Skeletal muscle satellite cell (primary cell): ENCODE measurements at regions not wholly inside any gene's neighbourhood (a gene's known extent, or its start where the extent isn't known, plus 50 kb on each side); places are given as distances from the start of the nearest gene placed in this dataset.
A peak's percentile ranks its signal among the peaks of the same experiment; 100 is the strongest.
"Not testable (repeated sequence)": the region's sequence is repeated elsewhere in the genome, so short reads cannot be mapped to it uniquely, and the experiment has no call there.

Source experiments
- H3K27me3 ChIP-seq: 2 replicates; pipeline ENCODE4 v1.7.0; 2013; ENCODE audit warnings: low read length; ENCODE audit not compliant: control insufficient read depth, insufficient read depth
- H3K36me3 ChIP-seq: 2 replicates; pipeline ENCODE4 v1.7.0; 2013; ENCODE audit warnings: mild to moderate bottlenecking, control low read depth, low read length; ENCODE audit not compliant: insufficient read depth
- H3K4me1 ChIP-seq: 2 replicates; pipeline ENCODE4 v1.7.0; 2013; ENCODE audit warnings: low read length; ENCODE audit not compliant: control insufficient read depth, insufficient read depth
- H3K4me2 ChIP-seq: 2 replicates; pipeline ENCODE4 v1.7.0; 2013; ENCODE audit warnings: mild to moderate bottlenecking, low read length
- H3K4me3 ChIP-seq: 2 replicates; pipeline ENCODE4 v1.7.0; 2013; ENCODE audit warnings: low read length
- H3K9ac ChIP-seq: 2 replicates; pipeline ENCODE4 v1.7.0; 2013; ENCODE audit warnings: mild to moderate bottlenecking, low read depth, low read length, moderate library complexity
- H3K9me3 ChIP-seq: replicated peaks from 2 replicates; pipeline ENCODE4 v1.7.0; 2013; ENCODE audit warnings: mild to moderate bottlenecking, control low read depth, low read length

GRCh38 chr6:6940031-6941025, 167.4 kb upstream of the RREB1 start:
- H3K4me3 ChIP-seq = no peak overlapping the region
- no peaks in the 10 kb centered on the region for H3K27me3 ChIP-seq
- H3K4me2 ChIP-seq = no peak overlapping the region
- no peaks in the 10 kb centered on the region for H3K36me3 ChIP-seq
- H3K9ac ChIP-seq = no peak overlapping the region
- peaks cover 10% of the 10 kb centered on the region for H3K4me1 ChIP-seq
- H3K9me3 ChIP-seq = no peaks in the 10 kb centered on the region

GRCh38 chr6:6941201-6941600, 166.6 kb upstream of the RREB1 start:
- Histone ChIP-seq H3K4me1 (peaks cover 10% of the 10 kb centered on the region), H3K9ac (no peak overlapping the region), H3K27me3 (no peaks in the 10 kb centered on the region), H3K4me3 (no peak overlapping the region), H3K9me3 (no peaks in the 10 kb centered on the region), H3K4me2 (no peak overlapping the region), H3K36me3 (no peaks in the 10 kb centered on the region)

DNA sequence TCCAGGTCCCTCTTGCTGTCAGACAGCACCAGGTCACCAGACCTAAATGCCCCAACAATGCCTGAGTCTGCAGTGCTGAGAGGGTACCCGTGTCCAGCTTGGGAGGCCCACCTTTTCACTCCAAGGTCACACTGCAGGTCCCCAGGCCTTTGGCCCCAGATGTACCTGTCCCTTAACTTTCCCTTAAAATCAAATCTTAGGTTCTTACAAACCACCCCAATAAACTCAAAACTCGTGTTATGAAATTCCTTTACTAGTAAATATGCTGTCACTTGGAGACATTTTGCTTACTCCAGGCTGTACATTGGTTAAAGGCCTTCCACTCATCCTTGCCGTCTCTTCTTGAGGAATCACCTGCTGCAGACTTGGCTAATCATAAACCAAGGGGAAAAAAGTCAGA, 165.7 kb upstream of the RREB1 start:
- Histone ChIP-seq H3K4me1 (peaks cover 10% of the 10 kb centered on the region), H3K9ac (no peak overlapping the region), H3K9me3 (no peaks in the 10 kb centered on the region), H3K27me3 (no peaks in the 10 kb centered on the region), H3K4me3 (no peak overlapping the region), H3K4me2 (no peak overlapping the region), H3K36me3 (no peaks in the 10 kb centered on the region)

DNA sequence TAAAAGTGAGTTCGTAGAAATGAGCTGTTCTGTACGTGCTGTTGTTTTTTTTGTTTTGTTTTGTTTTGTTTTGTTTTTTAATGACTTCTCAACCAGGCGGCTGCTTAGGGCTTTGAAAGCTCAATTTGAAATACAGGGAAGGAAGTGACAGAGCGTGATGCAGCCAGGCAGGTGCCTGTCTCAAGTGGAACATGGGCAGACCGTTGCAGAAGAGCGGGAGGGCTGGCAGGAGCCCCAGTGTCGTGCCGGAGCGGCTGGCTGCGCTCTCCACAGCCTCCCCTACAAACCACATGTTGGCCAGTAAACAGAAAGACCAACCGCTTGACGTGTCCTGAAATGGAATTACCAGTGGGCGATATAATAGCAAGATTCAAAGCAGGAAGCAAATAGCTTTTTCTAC, 164.9 kb upstream of the RREB1 start:
- Histone ChIP-seq H3K36me3 (no peaks in the 10 kb centered on the region), H3K4me3 (peak overlapping the region; percentile 33), H3K9ac (no peak overlapping the region), H3K4me1 (peaks cover 10% of the 10 kb centered on the region), H3K9me3 (no peaks in the 10 kb centered on the region), H3K4me2 (peak overlapping the region; percentile 70), H3K27me3 (no peaks in the 10 kb centered on the region)

DNA sequence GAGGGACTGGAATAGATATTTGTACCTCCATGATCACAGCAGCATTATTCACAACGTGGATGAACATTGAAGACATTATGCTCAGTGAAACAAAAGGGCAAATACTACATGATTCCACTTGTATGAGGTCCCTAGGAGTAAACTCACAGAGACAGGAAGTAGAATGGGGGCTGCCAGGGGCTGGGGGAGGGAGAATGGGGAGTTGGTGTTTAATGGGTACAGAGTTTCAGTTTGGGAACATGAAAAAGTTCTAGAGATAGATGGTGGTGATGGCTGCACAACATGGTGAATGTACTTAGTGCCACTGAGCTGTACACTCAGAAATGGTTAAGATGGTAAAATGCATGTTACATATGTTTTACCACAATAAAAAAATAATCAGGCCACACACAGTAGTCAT, 164.3 kb upstream of the RREB1 start:
- Histone ChIP-seq H3K27me3 (no peaks in the 10 kb centered on the region), H3K9ac (peak overlapping the region; percentile 18)

GRCh38 chr6:6946206-6947155, 161.3 kb upstream of the RREB1 start:
- Histone ChIP-seq H3K36me3 (no peaks in the 10 kb centered on the region), H3K4me2 (no peak overlapping the region), H3K4me3 (no peak overlapping the region), H3K9ac (no peak overlapping the region), H3K4me1 (peaks cover 10% of the 10 kb centered on the region), H3K9me3 (no peaks in the 10 kb centered on the region), H3K27me3 (no peaks in the 10 kb centered on the region)

More for the DNA sequence above, 164.3 kb upstream of the RREB1 start:
- Histone ChIP-seq H3K4me2 (peak overlapping the region; percentile 70), H3K9me3 (no peaks in the 10 kb centered on the region), H3K4me3 (peak overlapping the region; percentile 33), H3K36me3 (no peaks in the 10 kb centered on the region), H3K4me1 (peaks cover 10% of the 10 kb centered on the region)

- H3K9me3 ChIP-seq = no peaks in the 10 kb centered on the region
- no peaks in the 10 kb centered on the region for H3K27me3 ChIP-seq
- no peak overlapping the region for H3K4me3 ChIP-seq
- H3K4me1 ChIP-seq = no peaks in the 10 kb centered on the region
- H3K9ac ChIP-seq = no peak overlapping the region
- H3K36me3 ChIP-seq = no peaks in the 10 kb centered on the region
- no peak overlapping the region for H3K4me2 ChIP-seq
These were observed 157.2 kb upstream of the RREB1 start for GRCh38 chr6:6950373-6951145.

- Histone ChIP-seq H3K27me3 (no peaks in the 10 kb centered on the region), H3K4me1 (no peaks in the 10 kb centered on the region), H3K4me3 (no peak overlapping the region), H3K9me3 (no peaks in the 10 kb centered on the region), H3K4me2 (no peak overlapping the region), H3K9ac (no peak overlapping the region), H3K36me3 (no peaks in the 10 kb centered on the region)
These were observed 156.4 kb upstream of the RREB1 start for GRCh38 chr6:6951355-6951754.

GRCh38 chr6:6952484-6952883, 155.3 kb upstream of the RREB1 start:
- no peak overlapping the region for H3K9ac ChIP-seq
- H3K9me3 ChIP-seq = no peaks in the 10 kb centered on the region

DNA sequence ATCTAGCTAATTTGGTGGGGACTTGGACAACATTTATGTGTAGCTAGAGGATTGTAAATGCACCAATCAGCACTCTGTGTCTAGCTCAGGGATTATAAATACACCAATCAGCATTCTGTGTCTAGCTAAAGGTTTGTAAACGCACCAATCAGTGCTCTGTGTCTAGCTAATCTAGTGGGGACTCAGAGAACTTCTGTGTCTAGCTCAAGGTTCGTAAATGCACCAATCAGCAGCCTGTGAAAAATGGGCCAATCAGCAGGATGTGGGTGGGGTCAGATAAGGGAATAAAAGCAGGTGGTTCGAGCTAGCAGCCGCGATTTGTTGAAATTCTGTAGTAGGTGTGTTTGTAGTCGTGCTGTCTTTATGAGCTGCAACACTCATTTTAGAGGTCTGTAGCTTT, 154.8 kb upstream of the RREB1 start:
- not testable (repeated sequence) for H3K36me3 ChIP-seq, H3K4me1 ChIP-seq, H3K4me2 ChIP-seq, H3K27me3 ChIP-seq, H3K9me3 ChIP-seq, H3K4me3 ChIP-seq, H3K9ac ChIP-seq

More at GRCh38 chr6:6952484-6952883, 155.3 kb upstream of the RREB1 start:
- no peaks in the 10 kb centered on the region for H3K4me1 ChIP-seq
- H3K4me3 ChIP-seq = no peak overlapping the region
- no peak overlapping the region for H3K4me2 ChIP-seq
- no peaks in the 10 kb centered on the region for H3K36me3 ChIP-seq
- H3K27me3 ChIP-seq = no peaks in the 10 kb centered on the region
